Posterior vena cava (tissue), 2 donors: ENCODE measurements at regions not wholly inside any gene's neighbourhood (a gene's known extent, or its start where the extent isn't known, plus 50 kb on each side); places are given as distances from the start of the nearest gene placed in this dataset.

Source experiments
- DNase-seq: peaks from one replicate; pipeline ENCODE4 v3.0.0-alpha.2; 2020; ENCODE audit warnings: low spot score
- intact Hi-C, 2 donors: fragments of 100-400 bp; cut with DNase I; formaldehyde crosslinking; loops; one replicate each; pipeline versions ENCODE4 v1.14.1 to v1.14.2; 2022 to 2023
- donor health status: DM: yes; HTN: yes; CAD: no.
- donor health status: DM: yes; HTN: yes; CAD: no.

- no peak for DNase-seq
- intact Hi-C loops: no loop called here
Observed at GRCh38 chr5:135250671-135251070, 148.4 kb downstream of the MACROH2A1 start.

GRCh38 chr5:135249658-135250057 is 149.4 kb downstream of the MACROH2A1 start:
- DNase-seq: no peak

GRCh38 chr5:135248801-135249231 is 150.2 kb downstream of the MACROH2A1 start:
- DNase-seq: no peak
- intact Hi-C loops: no loop called here

More at GRCh38 chr5:135249658-135250057, 149.4 kb downstream of the MACROH2A1 start:
- intact Hi-C loops: no loop called here

GRCh38 chr5:135246923-135247795 is 151.9 kb downstream of the MACROH2A1 start:
- no peak for DNase-seq
- intact Hi-C loops: no loop called here

GRCh38 chr5:135246605-135246922 is 152.5 kb downstream of the MACROH2A1 start:
- intact Hi-C loops: no loop called here
- no peak for DNase-seq

- peak; percentile 58 for DNase-seq
- intact Hi-C loops: no loop called here
Observed at GRCh38 chr5:135245521-135246499, 153.2 kb downstream of the MACROH2A1 start.

GRCh38 chr5:135244620-135245021 is 154.4 kb downstream of the MACROH2A1 start:
- intact Hi-C loops: no loop called here
- DNase-seq: peak; percentile 55

- DNase-seq: peak; percentile 83
- intact Hi-C loops: no loop called here
Observed at GRCh38 chr5:135243556-135244285, 155.3 kb downstream of the MACROH2A1 start.

- intact Hi-C loops: no loop called here
- DNase-seq: peak; percentile 85
Observed at GRCh38 chr5:135242866-135243555, 156.0 kb downstream of the MACROH2A1 start.

GRCh38 chr5:135242021-135242865 is 156.8 kb downstream of the MACROH2A1 start:
- intact Hi-C loops: no loop called here
- DNase-seq: peak; percentile 47

GRCh38 chr5:135241536-135241935 is 157.5 kb downstream of the MACROH2A1 start:
- intact Hi-C loops: no loop called here
- DNase-seq: no peak

GRCh38 chr5:135240781-135241360 is 158.2 kb downstream of the MACROH2A1 start:
- intact Hi-C loops: no loop called here
- DNase-seq: peak; percentile 52

GRCh38 chr5:135240283-135240633 is 158.8 kb downstream of the MACROH2A1 start:
- DNase-seq: no peak
- intact Hi-C loops: no loop called here

GRCh38 chr5:135239453-135240282 is 159.4 kb downstream of the MACROH2A1 start:
- intact Hi-C loops: no loop called here
- peak; percentile 77 for DNase-seq

- intact Hi-C loops: no loop called here
- peak; percentile 68 for DNase-seq
Observed at GRCh38 chr5:135238622-135239452, 160.2 kb downstream of the MACROH2A1 start.

GRCh38 chr5:135237748-135238103 is 161.3 kb downstream of the MACROH2A1 start:
- DNase-seq: no peak
- intact Hi-C loops: no loop called here
